ENCODE measurements at regions not wholly inside any gene's neighbourhood (a gene's known extent, or its start where the extent isn't known, plus 50 kb on each side); places are given as distances from the start of the nearest gene placed in this dataset.

DNA sequence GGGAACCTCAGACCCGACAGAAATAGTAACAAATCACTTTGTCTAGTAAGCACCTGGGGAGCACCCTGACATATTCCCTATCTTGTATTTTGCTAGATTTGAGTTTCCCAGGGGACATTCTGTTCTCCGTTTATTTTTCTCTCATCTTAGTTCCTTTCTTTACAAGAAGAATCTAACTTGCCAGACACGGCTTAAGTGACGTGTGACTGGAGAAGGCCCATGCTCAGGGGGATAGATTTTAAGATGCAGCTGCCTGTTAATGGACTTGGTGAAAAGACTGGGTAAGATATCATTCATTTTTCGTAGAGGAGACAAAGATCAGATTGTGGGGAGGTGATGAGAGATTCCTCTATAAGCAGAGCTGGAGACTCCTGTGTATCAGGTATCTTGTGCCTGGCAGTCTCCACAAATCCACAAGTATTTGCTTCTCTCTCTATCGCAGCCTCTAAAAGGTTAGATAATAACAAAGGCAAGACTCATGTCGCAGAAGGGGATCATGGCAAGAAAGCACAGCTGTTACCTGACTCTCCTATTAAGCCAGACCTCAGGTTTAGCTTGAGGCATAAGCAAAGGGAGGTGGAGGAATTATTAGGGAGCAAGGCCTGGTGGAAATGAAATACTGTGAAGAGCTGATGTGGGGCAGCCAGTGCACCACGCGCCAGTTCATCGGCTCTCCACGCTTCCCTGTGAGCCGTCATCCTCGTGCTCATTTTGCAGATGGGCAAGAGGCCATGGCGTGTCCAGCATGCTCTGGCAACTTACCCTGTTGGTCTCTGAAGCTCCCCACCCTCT is 347.2 kb upstream of the TNP1 start:
- Histone ChIP-seq H3K27me3 (ENCODE audit: low read length) (no peaks in the 10 kb centered on the region), H3K27ac (ENCODE audit: low read depth, low read length) (no peak overlapping the region)

DNA sequence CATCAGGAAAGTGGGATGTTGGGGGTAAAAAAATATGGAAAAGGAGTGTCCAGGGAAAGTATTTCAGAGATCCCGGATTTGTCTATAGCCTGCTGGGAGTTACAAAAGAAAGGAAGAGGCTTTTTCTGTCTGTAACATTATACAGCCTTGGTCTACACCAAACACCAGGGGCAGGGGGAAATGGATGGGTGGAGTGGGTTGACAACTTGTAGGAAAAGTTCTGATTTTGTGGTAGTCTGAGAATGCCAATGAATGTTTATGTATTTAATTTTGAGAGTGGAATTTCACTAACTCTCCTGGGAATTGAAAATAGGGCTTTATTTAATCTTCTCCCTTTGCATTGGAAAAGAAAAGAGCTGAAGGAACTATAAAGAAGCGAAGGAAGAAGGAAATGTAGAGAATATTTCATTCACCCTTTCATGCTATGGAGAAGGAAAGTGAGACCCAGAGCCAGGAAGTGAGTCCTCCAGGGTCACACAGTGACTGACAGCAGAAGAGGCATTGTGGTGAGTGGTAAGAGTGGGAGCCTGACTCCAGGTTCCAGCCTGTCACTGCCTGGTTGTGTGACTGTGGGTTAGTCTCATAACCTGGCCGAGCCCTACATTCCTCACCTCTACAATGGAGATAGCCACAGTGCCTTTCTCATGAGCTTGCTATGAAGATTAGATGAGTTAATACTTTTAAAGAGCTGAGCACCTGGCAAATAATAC is 346.3 kb upstream of the TNP1 start:
- Histone ChIP-seq H3K9me3 (ENCODE audit: insufficient read depth, low read length) (no peaks in the 10 kb centered on the region), H4K20me1 (ENCODE audit: low read depth, low read length) (no peaks in the 10 kb centered on the region), H3K9ac (ENCODE audit: low read length) (no peak overlapping the region), H3K79me2 (ENCODE audit: insufficient read depth, low read length) (no peaks in the 10 kb centered on the region), H2AFZ (ENCODE audit: low read depth, low read length, severe bottlenecking) (no peak overlapping the region), H3K4me3 (ENCODE audit: insufficient read depth, low read length, poor library complexity, severe bottlenecking) (no peak overlapping the region), H3K4me2 (ENCODE audit: low read depth, low read length, poor library complexity, severe bottlenecking) (no peak overlapping the region), H3K36me3 (ENCODE audit: low read length) (no peaks in the 10 kb centered on the region), H3F3A (ENCODE audit: insufficient read depth) (no peaks in the 10 kb centered on the region), H3K27ac (ENCODE audit: low read depth, low read length) (no peak overlapping the region), H3K27me3 (ENCODE audit: low read length) (no peaks in the 10 kb centered on the region), H3K9me2 (replicated peaks; ENCODE audit: insufficient read depth, low read length) (no peaks in the 10 kb centered on the region)
- no peak for TF ChIP-seq CTCF (IDR thresholded peaks at IDR 0.05; ENCODE audit: insufficient read depth, low read length, poor library complexity, severe bottlenecking)
- no peak for TF ChIP-seq EZH2phosphoT487 (conservative IDR thresholded peaks at IDR 0.05; ENCODE audit: low read length)

More for the DNA sequence above, 347.2 kb upstream of the TNP1 start:
- no peaks in the 10 kb centered on the region for H4K20me1 ChIP-seq (ENCODE audit: low read depth, low read length)
- H3K79me2 ChIP-seq (ENCODE audit: insufficient read depth, low read length) = no peaks in the 10 kb centered on the region
- H3K9me2 ChIP-seq (replicated peaks; ENCODE audit: insufficient read depth, low read length) = no peaks in the 10 kb centered on the region
- no peak overlapping the region for H3K9ac ChIP-seq (ENCODE audit: low read length)
- H3K9me3 ChIP-seq (ENCODE audit: insufficient read depth, low read length) = no peaks in the 10 kb centered on the region
- H3K36me3 ChIP-seq (ENCODE audit: low read length) = no peaks in the 10 kb centered on the region
- TF ChIP-seq CTCF (IDR thresholded peaks at IDR 0.05; ENCODE audit: insufficient read depth, low read length, poor library complexity, severe bottlenecking) = no peak
- TF ChIP-seq EZH2phosphoT487 (conservative IDR thresholded peaks at IDR 0.05; ENCODE audit: low read length) = no peak
- H2AFZ ChIP-seq (ENCODE audit: low read depth, low read length, severe bottlenecking) = no peak overlapping the region
- no peak overlapping the region for H3K4me3 ChIP-seq (ENCODE audit: insufficient read depth, low read length, poor library complexity, severe bottlenecking)
- H3K4me2 ChIP-seq (ENCODE audit: low read depth, low read length, poor library complexity, severe bottlenecking) = no peak overlapping the region
- no peaks in the 10 kb centered on the region for H3F3A ChIP-seq (ENCODE audit: insufficient read depth)

- Histone ChIP-seq H3K9ac (ENCODE audit: low read length) (no peak overlapping the region), H3K36me3 (ENCODE audit: low read length) (no peaks in the 10 kb centered on the region), H2AFZ (ENCODE audit: low read depth, low read length, severe bottlenecking) (no peak overlapping the region), H3K27ac (ENCODE audit: low read depth, low read length) (no peak overlapping the region), H3K9me3 (ENCODE audit: insufficient read depth, low read length) (no peaks in the 10 kb centered on the region), H3K9me2 (replicated peaks; ENCODE audit: insufficient read depth, low read length) (no peaks in the 10 kb centered on the region), H3K4me3 (ENCODE audit: insufficient read depth, low read length, poor library complexity, severe bottlenecking) (no peak overlapping the region), H3K79me2 (ENCODE audit: insufficient read depth, low read length) (no peaks in the 10 kb centered on the region), H3K27me3 (ENCODE audit: low read length) (no peaks in the 10 kb centered on the region), H3F3A (ENCODE audit: insufficient read depth) (no peaks in the 10 kb centered on the region), H3K4me2 (ENCODE audit: low read depth, low read length, poor library complexity, severe bottlenecking) (no peak overlapping the region), H4K20me1 (ENCODE audit: low read depth, low read length) (no peaks in the 10 kb centered on the region)
- no peak for TF ChIP-seq CTCF (IDR thresholded peaks at IDR 0.05; ENCODE audit: insufficient read depth, low read length, poor library complexity, severe bottlenecking)
- no peak for TF ChIP-seq EZH2phosphoT487 (conservative IDR thresholded peaks at IDR 0.05; ENCODE audit: low read length)
These were observed 344.5 kb upstream of the TNP1 start for GRCh38 chr2:217204358-217204757.

All from SU-DHL-6 (cell line).